ENCODE measurements at regions not wholly inside any gene's neighbourhood (a gene's known extent, or its start where the extent isn't known, plus 50 kb on each side); places are given as distances from the start of the nearest gene placed in this dataset.
"Not testable (repeated sequence)": the region's sequence is repeated elsewhere in the genome, so short reads cannot be mapped to it uniquely, and the experiment has no call there.

- DNase-seq (ENCODE audit: low spot score), result no peak
These were observed 362.6 kb downstream of the TMEM121 start for GRCh38 chr14:105888784-105889665.

GRCh38 chr14:105889666-105890473 is 363.5 kb downstream of the TMEM121 start:
- no peak for DNase-seq (ENCODE audit: low spot score)

GRCh38 chr14:105890474-105891220 is 364.3 kb downstream of the TMEM121 start:
- no peak for DNase-seq (ENCODE audit: low spot score)

- DNase-seq (ENCODE audit: low spot score), result no peak
These were observed 364.8 kb downstream of the TMEM121 start for GRCh38 chr14:105891221-105891602.

- DNase-seq (ENCODE audit: low spot score), result no peak
These were observed 365.5 kb downstream of the TMEM121 start for GRCh38 chr14:105891631-105892452.

GRCh38 chr14:105892453-105893441 is 366.4 kb downstream of the TMEM121 start:
- not testable (repeated sequence) for DNase-seq (ENCODE audit: low spot score)

GRCh38 chr14:105893686-105894085 is 367.3 kb downstream of the TMEM121 start:
- DNase-seq (ENCODE audit: low spot score), result not testable (repeated sequence)

- DNase-seq (ENCODE audit: low spot score), result no peak
These were observed 368.0 kb downstream of the TMEM121 start for GRCh38 chr14:105894125-105894977.

GRCh38 chr14:105894978-105895881 is 368.8 kb downstream of the TMEM121 start:
- no peak for DNase-seq (ENCODE audit: low spot score)

GRCh38 chr14:105896206-105896605 is 369.8 kb downstream of the TMEM121 start:
- not testable (repeated sequence) for DNase-seq (ENCODE audit: low spot score)

- DNase-seq (ENCODE audit: low spot score), result not testable (repeated sequence)
These were observed 370.8 kb downstream of the TMEM121 start for GRCh38 chr14:105896961-105897724.

GRCh38 chr14:105897725-105898113 is 371.3 kb downstream of the TMEM121 start:
- DNase-seq (ENCODE audit: low spot score), result no peak

- no peak for DNase-seq (ENCODE audit: low spot score)
These were observed 372.2 kb downstream of the TMEM121 start for GRCh38 chr14:105898482-105899010.

GRCh38 chr14:105899071-105899641 is 372.8 kb downstream of the TMEM121 start:
- no peak for DNase-seq (ENCODE audit: low spot score)

GRCh38 chr14:105899657-105900397 is 373.4 kb downstream of the TMEM121 start:
- DNase-seq (ENCODE audit: low spot score), result no peak

All from CD4-positive, alpha-beta T cell treated with Interleukin-6 at 100 ng/mL for 8 hours (primary cell).